Activated T-cell treated with anti-CD3 and anti-CD28 coated beads, Interleukin-2, amount 50 U/mL, for 72 hours (primary cell): ENCODE measurements at regions not wholly inside any gene's neighbourhood (a gene's known extent, or its start where the extent isn't known, plus 50 kb on each side); places are given as distances from the start of the nearest gene placed in this dataset.

Source experiments
- ATAC-seq, 2 donors: fragments of 150-1000 bp; cut with Tn5 transposase; replicated peaks in 1 of 2; 2 replicates each; pipeline ENCODE4 v1.10.0; 2021; ENCODE audit warnings: moderate library complexity in 2 of 2, mild to moderate bottlenecking in 1 of 2
- DNase-seq, 2 donors: peaks; one replicate each; pipeline ENCODE4 v3.0.0; 2021 to 2022; ENCODE audit warnings: mixed read lengths in 1 of 2
- H3K27ac Mint-ChIP-seq: one replicate; pipeline ENCODE4 v1.8.0; 2022; ENCODE audit warnings: mild to moderate bottlenecking, moderate library complexity, mixed read lengths
- H3K27me3 Mint-ChIP-seq: one replicate; pipeline ENCODE4 v1.8.0; 2022; ENCODE audit warnings: low read depth, mixed read lengths
- H3K36me3 Mint-ChIP-seq, 2 donors: one replicate each; pipeline ENCODE4 v1.8.0; 2022; ENCODE audit warnings: mixed read lengths in 2 of 2, mild to moderate bottlenecking in 1 of 2; ENCODE audit not compliant: insufficient read depth in 2 of 2
- H3K4me1 Mint-ChIP-seq: one replicate; pipeline ENCODE4 v1.8.0; 2022; ENCODE audit warnings: low read depth, mixed read lengths
- H3K4me3 Mint-ChIP-seq, 2 donors: one replicate each; pipeline ENCODE4 v1.8.0; 2022; ENCODE audit warnings: mild to moderate bottlenecking in 2 of 2, mixed read lengths in 2 of 2, moderate library complexity in 2 of 2
- H3K9me3 Mint-ChIP-seq, 2 donors: one replicate each; pipeline ENCODE4 v1.8.0; 2022; ENCODE audit warnings: mixed read lengths in 2 of 2

GRCh38 chrX:122047261-122047660 lies 999.9 kb downstream of the GLUD2 start:
- DNase-seq = no peak
- Mint-ChIP-seq H3K36me3 (no peaks in the 10 kb centered on the region), H3K27me3 (no peaks in the 10 kb centered on the region), H3K4me1 (no peaks in the 10 kb centered on the region), H3K4me3 (no peak overlapping the region), H3K27ac (no peak overlapping the region), H3K9me3 (peaks cover 0 to 3% of the 10 kb centered on the region in 2 donors)
- ATAC-seq = no peak

- Mint-ChIP-seq H3K36me3 (no peaks in the 10 kb centered on the region), H3K27me3 (no peaks in the 10 kb centered on the region), H3K9me3 (no peaks in the 10 kb centered on the region), H3K4me3 (no peak overlapping the region), H3K27ac (no peak overlapping the region), H3K4me1 (no peaks in the 10 kb centered on the region)
- no peak for ATAC-seq
- no peak for DNase-seq
These were observed 1008.0 kb downstream of the GLUD2 start for GRCh38 chrX:122055460-122055859.

GRCh38 chrX:122055979-122056715 lies 1008.7 kb downstream of the GLUD2 start:
- DNase-seq = no peak
- Mint-ChIP-seq H3K27ac (no peak overlapping the region), H3K27me3 (no peaks in the 10 kb centered on the region), H3K4me1 (no peaks in the 10 kb centered on the region), H3K4me3 (no peak overlapping the region), H3K9me3 (no peaks in the 10 kb centered on the region), H3K36me3 (no peaks in the 10 kb centered on the region)
- ATAC-seq = no peak

GRCh38 chrX:122076241-122076640 lies 1028.8 kb downstream of the GLUD2 start:
- DNase-seq (no peak), ATAC-seq (no peak)
- Mint-ChIP-seq H3K27me3 (no peaks in the 10 kb centered on the region), H3K9me3 (peaks cover 1 to 2% of the 10 kb centered on the region in 2 donors), H3K27ac (no peak overlapping the region), H3K4me1 (no peaks in the 10 kb centered on the region), H3K36me3 (no peaks in the 10 kb centered on the region), H3K4me3 (no peak overlapping the region)

GRCh38 chrX:122078079-122078478 lies 1030.7 kb downstream of the GLUD2 start:
- Mint-ChIP-seq H3K4me1 (no peaks in the 10 kb centered on the region), H3K27me3 (no peaks in the 10 kb centered on the region), H3K27ac (no peak overlapping the region), H3K36me3 (no peaks in the 10 kb centered on the region), H3K4me3 (no peak overlapping the region), H3K9me3 (peaks cover 0 to 2% of the 10 kb centered on the region in 2 donors)
- no peak for ATAC-seq
- no peak for DNase-seq

GRCh38 chrX:122087341-122087740 lies 1039.9 kb downstream of the GLUD2 start:
- H3K4me1 Mint-ChIP-seq = no peaks in the 10 kb centered on the region
- ATAC-seq = no peak

GRCh38 chrX:122091571-122091970 lies 1044.2 kb downstream of the GLUD2 start:
- Mint-ChIP-seq H3K4me1 (no peaks in the 10 kb centered on the region), H3K4me3 (no peak overlapping the region), H3K36me3 (no peaks in the 10 kb centered on the region), H3K27ac (no peak overlapping the region), H3K9me3 (peaks cover 0 to under 1% of the 10 kb centered on the region in 2 donors), H3K27me3 (no peaks in the 10 kb centered on the region)
- DNase-seq = no peak
- ATAC-seq = no peak

More at GRCh38 chrX:122087341-122087740, 1039.9 kb downstream of the GLUD2 start:
- no peaks in the 10 kb centered on the region for H3K9me3 Mint-ChIP-seq
- H3K27ac Mint-ChIP-seq = no peak overlapping the region
- no peaks in the 10 kb centered on the region for H3K36me3 Mint-ChIP-seq
- no peaks in the 10 kb centered on the region for H3K27me3 Mint-ChIP-seq
- DNase-seq = no peak
- H3K4me3 Mint-ChIP-seq = no peak overlapping the region

- Mint-ChIP-seq H3K27ac (no peak overlapping the region), H3K9me3 (peaks cover 0 to 2% of the 10 kb centered on the region in 2 donors), H3K4me3 (no peak overlapping the region), H3K4me1 (no peaks in the 10 kb centered on the region), H3K27me3 (no peaks in the 10 kb centered on the region), H3K36me3 (no peaks in the 10 kb centered on the region)
- ATAC-seq (no peak), DNase-seq (no peak)
These were observed 1045.0 kb downstream of the GLUD2 start for GRCh38 chrX:122092360-122092759.

- Mint-ChIP-seq H3K36me3 (no peaks in the 10 kb centered on the region), H3K4me1 (no peaks in the 10 kb centered on the region), H3K9me3 (peaks cover 0 to 2% of the 10 kb centered on the region in 2 donors), H3K27ac (no peak overlapping the region), H3K4me3 (no peak overlapping the region), H3K27me3 (no peaks in the 10 kb centered on the region)
- DNase-seq = no peak
- ATAC-seq = no peak
These were observed 1045.6 kb downstream of the GLUD2 start for GRCh38 chrX:122092978-122093377.

GRCh38 chrX:122094611-122095010 lies 1047.2 kb downstream of the GLUD2 start:
- Mint-ChIP-seq H3K27me3 (no peaks in the 10 kb centered on the region), H3K27ac (no peak overlapping the region), H3K4me3 (no peak overlapping the region), H3K9me3 (peaks cover 0 to 2% of the 10 kb centered on the region in 2 donors), H3K36me3 (no peaks in the 10 kb centered on the region), H3K4me1 (no peaks in the 10 kb centered on the region)
- DNase-seq = no peak
- no peak for ATAC-seq

GRCh38 chrX:122113376-122113775 lies 1066.0 kb downstream of the GLUD2 start:
- DNase-seq (no peak), ATAC-seq (no peak)
- Mint-ChIP-seq H3K27me3 (no peaks in the 10 kb centered on the region), H3K4me1 (no peaks in the 10 kb centered on the region), H3K36me3 (no peaks in the 10 kb centered on the region), H3K27ac (no peak overlapping the region), H3K4me3 (no peak overlapping the region), H3K9me3 (peaks cover 0 to 4% of the 10 kb centered on the region in 2 donors)

GRCh38 chrX:122113896-122114295 lies 1066.5 kb downstream of the GLUD2 start:
- Mint-ChIP-seq H3K4me1 (no peaks in the 10 kb centered on the region), H3K36me3 (no peaks in the 10 kb centered on the region), H3K27me3 (no peaks in the 10 kb centered on the region), H3K27ac (no peak overlapping the region), H3K9me3 (peaks cover 0 to 4% of the 10 kb centered on the region in 2 donors), H3K4me3 (no peak overlapping the region)
- ATAC-seq (no peak), DNase-seq (no peak)

GRCh38 chrX:122115604-122116003 lies 1068.2 kb downstream of the GLUD2 start:
- Mint-ChIP-seq H3K4me1 (no peaks in the 10 kb centered on the region), H3K27ac (no peak overlapping the region), H3K27me3 (peaks cover 6% of the 10 kb centered on the region), H3K9me3 (peaks cover 0 to 1% of the 10 kb centered on the region in 2 donors), H3K4me3 (no peak overlapping the region), H3K36me3 (no peaks in the 10 kb centered on the region)
- ATAC-seq (no peak), DNase-seq (no peak)

- DNase-seq (no peak), ATAC-seq (no peak)
- Mint-ChIP-seq H3K27me3 (peaks cover 6% of the 10 kb centered on the region), H3K9me3 (no peaks in the 10 kb centered on the region), H3K27ac (no peak overlapping the region), H3K4me3 (no peak overlapping the region), H3K36me3 (no peaks in the 10 kb centered on the region), H3K4me1 (no peaks in the 10 kb centered on the region)
These were observed 1064.7 kb upstream of the GRIA3 start for GRCh38 chrX:122119361-122119760.
